CD4-positive, alpha-beta memory T cell (primary cell): ENCODE measurements at regions not wholly inside any gene's neighbourhood (a gene's known extent, or its start where the extent isn't known, plus 50 kb on each side); places are given as distances from the start of the nearest gene placed in this dataset.

Experiments used
- CTCF ChIA-PET: fragments of 350-600 bp; sonication (Branson Sonifier 250); formaldehyde crosslinking; loops from one replicate; lab custom pipeline; 2021; ENCODE audit warnings: inconsistent platforms; ENCODE audit not compliant: partially characterized antibody; lab: Charles Lee
- POLR2A ChIA-PET: fragments of 350-600 bp; sonication (Branson Sonifier 250); formaldehyde crosslinking; loops from one replicate; lab custom pipeline; 2021; ENCODE audit not compliant: partially characterized antibody; lab: Charles Lee
- DNase-seq, 5 donors: peaks; one replicate each; pipeline versions ENCODE4 v3.0.0 to v3.0.0-alpha.2; 2020 to 2022; ENCODE audit warnings: mixed read lengths in 1 of 5
- H3K27ac ChIP-seq: one replicate; pipeline ENCODE4 v1.7.0; 2013; ENCODE audit warnings: low read depth, low read length
- H3K27me3 ChIP-seq: 2 replicates; pipeline ENCODE4 v1.7.0; 2013; ENCODE audit warnings: mild to moderate bottlenecking, low read length, moderate library complexity; ENCODE audit not compliant: insufficient read depth
- H3K36me3 ChIP-seq: 2 replicates; pipeline ENCODE4 v1.7.0; 2013; ENCODE audit warnings: mild to moderate bottlenecking, low read length, moderate library complexity; ENCODE audit not compliant: insufficient read depth
- H3K4me1 ChIP-seq: 2 replicates; pipeline ENCODE4 v1.7.0; 2013; ENCODE audit warnings: mild to moderate bottlenecking, low read length, moderate library complexity; ENCODE audit not compliant: insufficient read depth
- H3K4me3 ChIP-seq, 2 donors: one replicate each; pipeline ENCODE4 v1.7.0; 2013; ENCODE audit warnings: low read length in 2 of 2, mild to moderate bottlenecking in 1 of 2
- H3K9me3 ChIP-seq, 2 donors: one replicate each; pipeline ENCODE4 v1.7.0; 2013; ENCODE audit warnings: low read length in 2 of 2, control low read depth in 1 of 2; ENCODE audit not compliant: control insufficient read depth in 1 of 2
- H3K27ac Mint-ChIP-seq, 7 donors: one replicate each; pipeline ENCODE4 v1.8.0; 2020 to 2021; ENCODE audit warnings: mixed read lengths in 7 of 7, mild to moderate bottlenecking in 6 of 7, inconsistent platforms in 3 of 7, moderate library complexity in 3 of 7
- H3K27me3 Mint-ChIP-seq, 2 donors: one replicate each; pipeline ENCODE4 v1.8.0; 2020 to 2021; ENCODE audit warnings: mixed read lengths in 2 of 2
- H3K36me3 Mint-ChIP-seq, 2 donors: one replicate each; pipeline ENCODE4 v1.8.0; 2020 to 2021; ENCODE audit warnings: mixed read lengths in 2 of 2, inconsistent platforms in 1 of 2, mild to moderate bottlenecking in 1 of 2
- H3K4me1 Mint-ChIP-seq, 4 donors: one replicate each; pipeline ENCODE4 v1.8.0; 2020 to 2021; ENCODE audit warnings: mixed read lengths in 4 of 4, mild to moderate bottlenecking in 1 of 4
- H3K4me3 Mint-ChIP-seq, 8 donors: one replicate each; pipeline ENCODE4 v1.8.0; 2020 to 2021; ENCODE audit warnings: mixed read lengths in 8 of 8, mild to moderate bottlenecking in 7 of 8, moderate library complexity in 6 of 8, inconsistent platforms in 3 of 8
- H3K9me3 Mint-ChIP-seq, 8 donors: one replicate each; pipeline ENCODE4 v1.8.0; 2020 to 2021; ENCODE audit warnings: mixed read lengths in 8 of 8, mild to moderate bottlenecking in 5 of 8, inconsistent platforms in 3 of 8, moderate library complexity in 1 of 8
- intact Hi-C: fragments of 100-400 bp; cut with micrococcal nuclease; formaldehyde crosslinking; loops from one replicate; pipeline ENCODE4 v1.15.1; 2023

DNA sequence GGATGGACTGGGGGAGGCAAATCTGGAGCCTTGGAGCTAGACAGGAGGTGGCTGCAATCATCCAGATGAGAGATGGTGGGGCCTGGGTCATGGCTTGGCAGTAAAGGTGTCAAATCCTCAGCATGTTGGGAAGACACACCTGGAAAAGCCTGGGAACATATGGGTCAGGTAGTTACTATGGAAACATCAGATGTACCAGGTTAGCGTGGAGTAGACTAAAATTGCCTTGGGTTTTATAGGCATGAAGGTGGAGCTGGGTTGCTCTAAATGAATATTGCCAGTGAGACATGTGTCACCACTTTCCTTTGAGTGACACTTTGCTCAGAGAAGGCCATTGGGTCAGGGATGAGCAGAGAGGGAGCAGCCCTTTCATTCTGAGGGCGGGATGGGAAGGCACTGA lies 473.7 kb downstream of the TBC1D22A start:
- peaks cover 7 to 11% of the 10 kb centered on the region in 2 donors for H3K27me3 Mint-ChIP-seq

GRCh38 chr22:47233316-47234243 lies 471.1 kb downstream of the TBC1D22A start:
- H3K4me3 ChIP-seq = no peak overlapping the region
- Mint-ChIP-seq H3K9me3 (peaks cover 0 to 5% (median 3%) of the 10 kb centered on the region in 8 donors), H3K4me1 (no peaks in the 10 kb centered on the region), H3K4me3 (no peak overlapping the region), H3K27ac (peak overlapping the region in 1 of 7 donors; percentile 73), H3K36me3 (no peaks in the 10 kb centered on the region), H3K27me3 (peaks cover 6 to 9% of the 10 kb centered on the region in 2 donors)
- H3K36me3 ChIP-seq = no peaks in the 10 kb centered on the region
- no peaks in the 10 kb centered on the region for H3K4me1 ChIP-seq
- no peak for DNase-seq
- ChIA-PET POLR2A (no interaction called here), CTCF (no interaction called here)
- no peaks in the 10 kb centered on the region for H3K27me3 ChIP-seq
- intact Hi-C loops = no loop called here
- no peaks in the 10 kb centered on the region for H3K9me3 ChIP-seq
- H3K27ac ChIP-seq = no peak overlapping the region

More for the DNA sequence above, 473.7 kb downstream of the TBC1D22A start:
- POLR2A ChIA-PET = no interaction called here
- Mint-ChIP-seq H3K27ac (no peak overlapping the region), H3K9me3 (peaks cover 0 to 5% (median 3%) of the 10 kb centered on the region in 8 donors), H3K36me3 (no peaks in the 10 kb centered on the region), H3K4me3 (no peak overlapping the region), H3K4me1 (no peaks in the 10 kb centered on the region)
- Histone ChIP-seq H3K27me3 (no peaks in the 10 kb centered on the region), H3K4me1 (no peaks in the 10 kb centered on the region), H3K4me3 (no peak overlapping the region), H3K9me3 (no peaks in the 10 kb centered on the region), H3K36me3 (no peaks in the 10 kb centered on the region), H3K27ac (no peak overlapping the region)
- CTCF ChIA-PET = no interaction called here
- intact Hi-C loops = no loop called here
- no peak for DNase-seq

GRCh38 chr22:47232753-47233152 lies 470.3 kb downstream of the TBC1D22A start:
- Mint-ChIP-seq H3K36me3 (no peaks in the 10 kb centered on the region), H3K9me3 (peaks cover 0 to 5% (median 3%) of the 10 kb centered on the region in 8 donors), H3K4me3 (no peak overlapping the region), H3K27ac (no peak overlapping the region), H3K4me1 (no peaks in the 10 kb centered on the region), H3K27me3 (peaks cover 4% of the 10 kb centered on the region in 2 donors)
- Histone ChIP-seq H3K4me1 (no peaks in the 10 kb centered on the region), H3K36me3 (no peaks in the 10 kb centered on the region), H3K4me3 (no peak overlapping the region), H3K9me3 (no peaks in the 10 kb centered on the region), H3K27ac (no peak overlapping the region), H3K27me3 (no peaks in the 10 kb centered on the region)
- intact Hi-C loops = no loop called here
- ChIA-PET POLR2A (no interaction called here), CTCF (no interaction called here)
- no peak for DNase-seq

DNA sequence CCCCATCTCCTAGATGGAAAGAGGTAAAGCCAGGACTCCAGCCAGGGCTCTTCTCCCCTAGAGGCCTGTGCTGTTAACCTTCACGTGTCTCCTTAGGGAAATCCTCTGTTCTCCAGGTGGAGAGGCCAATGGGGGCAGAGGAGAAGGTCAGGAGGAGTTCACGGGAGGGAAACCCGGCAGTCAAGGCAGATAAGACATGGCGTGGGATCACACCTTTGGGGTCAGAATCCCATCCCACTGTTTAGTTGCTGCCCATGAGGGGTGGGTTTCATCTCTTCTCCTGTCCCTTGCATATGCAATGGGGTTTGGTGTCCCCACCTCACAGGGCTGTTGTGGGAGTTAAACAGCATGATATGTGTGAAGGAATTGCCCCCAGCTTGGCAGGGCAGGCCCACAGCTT lies 469.7 kb downstream of the TBC1D22A start:
- Mint-ChIP-seq H3K36me3 (no peaks in the 10 kb centered on the region), H3K4me3 (no peak overlapping the region), H3K9me3 (peaks cover 0 to 5% (median 3%) of the 10 kb centered on the region in 8 donors), H3K4me1 (no peaks in the 10 kb centered on the region), H3K27ac (no peak overlapping the region), H3K27me3 (peaks cover 4% of the 10 kb centered on the region in 2 donors)
- CTCF ChIA-PET = no interaction called here
- H3K4me3 ChIP-seq = no peak overlapping the region
- no peaks in the 10 kb centered on the region for H3K4me1 ChIP-seq
- DNase-seq = no peak
- H3K36me3 ChIP-seq = no peaks in the 10 kb centered on the region
- H3K9me3 ChIP-seq = no peaks in the 10 kb centered on the region
- H3K27ac ChIP-seq = no peak overlapping the region
- H3K27me3 ChIP-seq = no peaks in the 10 kb centered on the region
- POLR2A ChIA-PET = no interaction called here
- intact Hi-C loops = no loop called here

- Histone ChIP-seq H3K9me3 (no peaks in the 10 kb centered on the region), H3K4me1 (no peaks in the 10 kb centered on the region), H3K27me3 (no peaks in the 10 kb centered on the region), H3K4me3 (no peak overlapping the region), H3K27ac (no peak overlapping the region), H3K36me3 (no peaks in the 10 kb centered on the region)
- H3K4me3 Mint-ChIP-seq = no peak overlapping the region
- CTCF ChIA-PET = no interaction called here
- DNase-seq = no peak
- H3K4me1 Mint-ChIP-seq = no peaks in the 10 kb centered on the region
- peaks cover 0 to 5% (median 3%) of the 10 kb centered on the region in 8 donors for H3K9me3 Mint-ChIP-seq
- intact Hi-C loops = no loop called here
- peaks cover 4 to 5% of the 10 kb centered on the region in 2 donors for H3K27me3 Mint-ChIP-seq
- no peak overlapping the region for H3K27ac Mint-ChIP-seq
- POLR2A ChIA-PET = no interaction called here
- H3K36me3 Mint-ChIP-seq = no peaks in the 10 kb centered on the region
These were observed 469.3 kb downstream of the TBC1D22A start for GRCh38 chr22:47231759-47232158.

GRCh38 chr22:47230741-47231140 lies 468.3 kb downstream of the TBC1D22A start:
- intact Hi-C loops = no loop called here
- Mint-ChIP-seq H3K4me3 (no peak overlapping the region), H3K36me3 (no peaks in the 10 kb centered on the region), H3K9me3 (peaks cover 0 to 5% (median 3%) of the 10 kb centered on the region in 8 donors), H3K27ac (no peak overlapping the region), H3K4me1 (no peaks in the 10 kb centered on the region), H3K27me3 (peaks cover 4 to 7% of the 10 kb centered on the region in 2 donors)
- Histone ChIP-seq H3K36me3 (no peaks in the 10 kb centered on the region), H3K27ac (no peak overlapping the region), H3K9me3 (no peaks in the 10 kb centered on the region), H3K4me3 (no peak overlapping the region), H3K27me3 (no peaks in the 10 kb centered on the region), H3K4me1 (no peaks in the 10 kb centered on the region)
- ChIA-PET CTCF (no interaction called here), POLR2A (no interaction called here)
- DNase-seq = no peak

DNA sequence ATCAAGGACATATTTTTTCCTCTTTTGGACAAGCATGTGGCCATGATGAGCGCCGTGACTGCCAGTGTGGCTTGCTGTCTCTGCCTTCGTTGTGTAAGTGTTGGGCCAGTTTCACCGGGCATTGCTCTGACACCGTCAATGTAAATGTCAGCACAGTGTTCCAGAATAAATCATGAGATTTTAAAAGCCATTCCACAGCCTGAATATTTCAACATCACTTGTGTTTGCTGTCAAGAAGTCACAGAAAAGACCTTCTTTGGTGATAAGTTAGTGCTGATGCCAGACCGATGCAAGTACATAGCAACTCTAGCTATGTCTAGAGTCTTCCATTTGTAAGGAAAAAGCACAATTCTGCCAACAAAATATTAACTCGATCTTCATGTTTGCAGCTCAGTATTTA lies 467.8 kb downstream of the TBC1D22A start:
- DNase-seq = no peak
- Histone ChIP-seq H3K4me1 (no peaks in the 10 kb centered on the region), H3K27ac (no peak overlapping the region), H3K27me3 (no peaks in the 10 kb centered on the region), H3K4me3 (no peak overlapping the region), H3K9me3 (no peaks in the 10 kb centered on the region), H3K36me3 (no peaks in the 10 kb centered on the region)
- Mint-ChIP-seq H3K4me1 (no peaks in the 10 kb centered on the region), H3K27me3 (peaks cover 4 to 7% of the 10 kb centered on the region in 2 donors), H3K9me3 (peaks cover 0 to 5% (median 3%) of the 10 kb centered on the region in 8 donors), H3K36me3 (no peaks in the 10 kb centered on the region), H3K4me3 (no peak overlapping the region), H3K27ac (no peak overlapping the region)
- intact Hi-C loops = no loop called here
- CTCF ChIA-PET = no interaction called here
- POLR2A ChIA-PET = no interaction called here
